ENCODE measurements at regions not wholly inside any gene's neighbourhood (a gene's known extent, or its start where the extent isn't known, plus 50 kb on each side); places are given as distances from the start of the nearest gene placed in this dataset.

GRCh38 chr2:19235308-19235707 is 123.1 kb downstream of the OSR1 start:
- no peak overlapping the region for H3K27ac ChIP-seq
- intact Hi-C loops (cut with DNase I; ENCODE audit: low total_unique reads), result no loop called here
- no peaks in the 10 kb centered on the region for H3K9me3 ChIP-seq
- no peaks in the 10 kb centered on the region for H3K27me3 ChIP-seq
- DNase-seq, result no peak
- H3K36me3 ChIP-seq, result no peaks in the 10 kb centered on the region
- H3K4me1 ChIP-seq, result no peaks in the 10 kb centered on the region
- TF ChIP-seq, protein P1, sequence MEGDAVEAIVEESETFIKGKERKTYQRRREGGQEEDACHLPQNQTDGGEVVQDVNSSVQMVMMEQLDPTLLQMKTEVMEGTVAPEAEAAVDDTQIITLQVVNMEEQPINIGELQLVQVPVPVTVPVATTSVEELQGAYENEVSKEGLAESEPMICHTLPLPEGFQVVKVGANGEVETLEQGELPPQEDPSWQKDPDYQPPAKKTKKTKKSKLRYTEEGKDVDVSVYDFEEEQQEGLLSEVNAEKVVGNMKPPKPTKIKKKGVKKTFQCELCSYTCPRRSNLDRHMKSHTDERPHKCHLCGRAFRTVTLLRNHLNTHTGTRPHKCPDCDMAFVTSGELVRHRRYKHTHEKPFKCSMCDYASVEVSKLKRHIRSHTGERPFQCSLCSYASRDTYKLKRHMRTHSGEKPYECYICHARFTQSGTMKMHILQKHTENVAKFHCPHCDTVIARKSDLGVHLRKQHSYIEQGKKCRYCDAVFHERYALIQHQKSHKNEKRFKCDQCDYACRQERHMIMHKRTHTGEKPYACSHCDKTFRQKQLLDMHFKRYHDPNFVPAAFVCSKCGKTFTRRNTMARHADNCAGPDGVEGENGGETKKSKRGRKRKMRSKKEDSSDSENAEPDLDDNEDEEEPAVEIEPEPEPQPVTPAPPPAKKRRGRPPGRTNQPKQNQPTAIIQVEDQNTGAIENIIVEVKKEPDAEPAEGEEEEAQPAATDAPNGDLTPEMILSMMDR (IDR thresholded peaks at IDR 0.05), result no peak
- H3K4me3 ChIP-seq, result no peak overlapping the region

DNA sequence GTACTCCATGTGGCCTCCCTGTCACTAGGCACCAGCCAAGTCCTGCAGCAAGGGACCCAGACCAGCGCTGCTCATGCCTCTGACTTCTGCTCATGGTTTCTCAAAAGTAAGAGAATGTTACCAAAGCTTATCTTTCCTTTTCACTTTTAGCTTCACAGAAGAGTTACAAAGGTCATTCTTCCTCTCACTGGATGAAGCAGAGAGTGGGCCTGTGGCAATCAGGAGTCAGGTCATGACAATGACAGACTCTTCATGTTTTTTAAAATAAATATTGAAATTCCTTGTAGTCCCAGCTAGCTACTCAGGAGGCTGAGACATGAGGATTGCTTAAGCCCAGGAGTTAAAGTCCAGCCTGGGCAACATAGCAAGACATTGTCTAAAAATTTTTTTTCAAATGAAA is 126.1 kb downstream of the OSR1 start:
- no peak for DNase-seq
- Histone ChIP-seq H3K4me3 (no peak overlapping the region), H3K27me3 (no peaks in the 10 kb centered on the region), H3K9me3 (no peaks in the 10 kb centered on the region), H3K4me1 (no peaks in the 10 kb centered on the region), H3K36me3 (no peaks in the 10 kb centered on the region), H3K27ac (no peak overlapping the region)
- intact Hi-C loops (cut with DNase I; ENCODE audit: low total_unique reads), result no loop called here
- TF ChIP-seq, protein P1 (IDR thresholded peaks at IDR 0.05), result no peak

DNA sequence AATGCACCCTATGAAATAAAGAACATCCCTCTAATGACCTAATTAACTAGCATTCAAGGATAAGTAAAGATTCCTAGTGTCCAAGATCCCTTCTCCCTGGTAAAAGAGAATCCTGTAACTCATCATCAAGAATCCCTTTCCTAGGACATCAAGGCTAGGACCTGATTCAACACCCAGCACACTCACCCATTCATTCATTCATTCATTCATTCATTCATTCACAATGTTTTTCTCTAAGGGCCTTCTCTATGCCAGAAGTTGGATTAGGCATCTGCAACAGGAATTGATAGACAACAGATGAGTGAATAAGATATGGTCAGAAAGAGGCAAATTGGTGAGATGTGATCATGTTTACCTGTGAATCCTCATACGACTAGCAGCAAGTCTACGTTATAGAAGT is 126.8 kb downstream of the OSR1 start:
- DNase-seq, result no peak
- H3K9me3 ChIP-seq, result no peaks in the 10 kb centered on the region
- no peaks in the 10 kb centered on the region for H3K27me3 ChIP-seq
- TF ChIP-seq, protein P1 (IDR thresholded peaks at IDR 0.05), result no peak
- H3K4me3 ChIP-seq, result no peak overlapping the region
- H3K27ac ChIP-seq, result no peak overlapping the region
- no peaks in the 10 kb centered on the region for H3K4me1 ChIP-seq
- intact Hi-C loops (cut with DNase I; ENCODE audit: low total_unique reads), result no loop called here
- H3K36me3 ChIP-seq, result no peaks in the 10 kb centered on the region

GRCh38 chr2:19230626-19231025 is 127.8 kb downstream of the OSR1 start:
- no peaks in the 10 kb centered on the region for H3K27me3 ChIP-seq
- TF ChIP-seq, protein P1 (IDR thresholded peaks at IDR 0.05), result no peak
- H3K9me3 ChIP-seq, result no peaks in the 10 kb centered on the region
- no peak for DNase-seq
- H3K36me3 ChIP-seq, result no peaks in the 10 kb centered on the region
- intact Hi-C loops (cut with DNase I; ENCODE audit: low total_unique reads), result no loop called here
- no peak overlapping the region for H3K4me3 ChIP-seq
- no peaks in the 10 kb centered on the region for H3K4me1 ChIP-seq
- no peak overlapping the region for H3K27ac ChIP-seq

GRCh38 chr2:19228715-19229114 is 129.7 kb downstream of the OSR1 start:
- DNase-seq, result no peak
- Histone ChIP-seq H3K27ac (no peak overlapping the region), H3K36me3 (no peaks in the 10 kb centered on the region), H3K4me1 (no peaks in the 10 kb centered on the region), H3K9me3 (no peaks in the 10 kb centered on the region), H3K4me3 (no peak overlapping the region), H3K27me3 (no peaks in the 10 kb centered on the region)
- intact Hi-C loops (cut with DNase I; ENCODE audit: low total_unique reads), result no loop called here
- TF ChIP-seq, protein P1 (IDR thresholded peaks at IDR 0.05), result no peak

DNA sequence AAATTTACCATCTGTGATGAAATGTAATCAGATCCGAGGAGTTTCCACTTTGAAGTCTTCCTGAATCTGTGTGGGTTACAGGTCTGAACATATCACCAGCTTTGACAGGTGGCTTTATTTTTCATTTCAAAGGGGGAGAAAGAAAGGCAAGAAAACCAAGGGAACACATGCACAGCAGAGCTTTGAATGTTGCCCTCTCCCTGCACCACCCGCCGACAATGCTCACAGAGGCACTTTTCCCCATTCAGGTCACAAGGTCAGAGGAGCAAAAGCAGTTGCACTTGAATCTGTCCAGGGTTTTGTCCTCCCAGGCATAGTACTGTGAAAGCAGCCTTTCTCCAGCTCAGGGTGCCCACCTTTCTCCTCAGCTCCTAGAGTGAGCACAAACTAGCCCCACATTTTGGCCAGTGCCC is 130.2 kb downstream of the OSR1 start:
- no peak overlapping the region for H3K4me3 ChIP-seq
- no peaks in the 10 kb centered on the region for H3K27me3 ChIP-seq
- no peaks in the 10 kb centered on the region for H3K4me1 ChIP-seq
- no peaks in the 10 kb centered on the region for H3K9me3 ChIP-seq
- intact Hi-C loops (cut with DNase I; ENCODE audit: low total_unique reads), result no loop called here
- no peak for DNase-seq
- no peak overlapping the region for H3K27ac ChIP-seq
- H3K36me3 ChIP-seq, result no peaks in the 10 kb centered on the region
- TF ChIP-seq, protein P1 (IDR thresholded peaks at IDR 0.05), result no peak
